Stomach (tissue), 8 donors: ENCODE measurements at regions not wholly inside any gene's neighbourhood (a gene's known extent, or its start where the extent isn't known, plus 50 kb on each side); places are given as distances from the start of the nearest gene placed in this dataset.

Source experiments
- DNase-seq, 2 donors: peaks; one replicate each; pipeline versions ENCODE4 v3.0.0 to v3.0.0-alpha.2; 2013 to 2019
- H3K27ac ChIP-seq, 5 donors: fragments of 200-600 bp in 4 of 5; sonication (generic) in 4 of 5; one replicate each; pipeline ENCODE4 v1.5.1; 2013 to 2019; ENCODE audit warnings: mild to moderate bottlenecking in 1 of 5, moderate library complexity in 1 of 5
- H3K27me3 ChIP-seq, 3 donors: fragments of 200-600 bp; sonication (generic); one replicate each; pipeline ENCODE4 v1.5.1; 2017 to 2019; ENCODE audit warnings: mixed run types in 1 of 3
- H3K36me3 ChIP-seq, 4 donors: fragments of 200-600 bp; sonication (generic); 1 replicate in 3 of 4; 2 replicates in 1 of 4; pipeline ENCODE4 v1.5.1; 2016 to 2019
- H3K4me1 ChIP-seq, 4 donors: fragments of 200-600 bp; sonication (generic); one replicate each; pipeline ENCODE4 v1.5.1; 2016 to 2019
- H3K4me3 ChIP-seq, 4 donors: fragments of 200-600 bp; sonication (generic) in 3 of 4; one replicate each; pipeline ENCODE4 v1.5.1; 2016 to 2019; ENCODE audit warnings: mild to moderate bottlenecking in 1 of 4
- H3K9me3 ChIP-seq, 4 donors: fragments of 200-600 bp; sonication (generic); one replicate each; pipeline ENCODE4 v1.5.1; 2016 to 2019
- EP300 ChIP-seq: sonication (generic); formaldehyde crosslinking; IDR thresholded peaks from one replicate; pipeline ENCODE4 v1.6.1; 2017; ENCODE audit warnings: antibody characterized with exemption
- POLR2A ChIP-seq, 4 donors: fragments of 450-650 bp; IDR thresholded peaks; one replicate each; pipeline ENCODE4 v1.6.1; 2016; ENCODE audit warnings: antibody characterized with exemption in 4 of 4, control low read depth in 2 of 4, mild to moderate bottlenecking in 1 of 4, moderate library complexity in 1 of 4
- POLR2AphosphoS5 ChIP-seq, 3 donors: sonication (generic); formaldehyde crosslinking; IDR thresholded peaks; one replicate each; pipeline ENCODE4 v1.6.1; 2016; ENCODE audit warnings: antibody characterized with exemption in 3 of 3
- WGBS, 5 donors: extraction: QIAGEN DNeasy Blood & Tissue Kit in 3 of 5; methylation state at CpG; one replicate each; pipeline versions ENCODE4 v1.1.5 to v1.1.7; 2013 to 2018; 5-methylcytosine and 5-hydroxymethylcytosine counted together
- intact Hi-C: fragments of 100-400 bp; cut with DNase I; formaldehyde crosslinking; loops from one replicate; pipeline ENCODE4 v1.15.1; 2023; ENCODE audit warnings: low total_unique reads
- small RNA-seq, 4 donors: library from RNA; depleted of rRNA; stranded (forward); fragments of <200 nt; gene quantifications; one replicate each; pipeline ENCODE3, GENCODE V24; 2016
- TF ChIP-seq, protein P1 (sequence below), 7 experiments: fragments of 450-650 bp in 4 of 7; fragments of 200-600 bp in 3 of 7; sonication (generic) in 3 of 7; IDR thresholded peaks; one replicate each; pipeline ENCODE4 v1.5.1; 2016 to 2019; ENCODE audit warnings: antibody characterized with exemption in 7 of 7, control low read depth in 2 of 7, mild to moderate bottlenecking in 1 of 7
- donor health status: healthy with polysubstance abuse.
- donor health status: Bipolar disorder and iron deficiency.
- donor health status: healthy.

GRCh38 chr12:13273850-13274249 is 77.3 kb downstream of the EMP1 start:
- intact Hi-C loops = no loop called here
- H3K36me3 ChIP-seq = no peaks in the 10 kb centered on the region
- H3K9me3 ChIP-seq = no peaks in the 10 kb centered on the region
- no peak overlapping the region for H3K27ac ChIP-seq
- peaks cover 0 to 20% (median 11%) of the 10 kb centered on the region in 3 donors for H3K27me3 ChIP-seq
- no peak for DNase-seq
- TF ChIP-seq POLR2A (IDR thresholded peaks at IDR 0.05) (no peak), EP300 (no peak)
- peaks cover 0 to 13% (median 10%) of the 10 kb centered on the region in 4 donors for H3K4me1 ChIP-seq
- no peak overlapping the region for H3K4me3 ChIP-seq
- WGBS, 5 donors = 67 to 79% (median 71%) methylated on average over 12 of the region's 12 CpGs

DNA sequence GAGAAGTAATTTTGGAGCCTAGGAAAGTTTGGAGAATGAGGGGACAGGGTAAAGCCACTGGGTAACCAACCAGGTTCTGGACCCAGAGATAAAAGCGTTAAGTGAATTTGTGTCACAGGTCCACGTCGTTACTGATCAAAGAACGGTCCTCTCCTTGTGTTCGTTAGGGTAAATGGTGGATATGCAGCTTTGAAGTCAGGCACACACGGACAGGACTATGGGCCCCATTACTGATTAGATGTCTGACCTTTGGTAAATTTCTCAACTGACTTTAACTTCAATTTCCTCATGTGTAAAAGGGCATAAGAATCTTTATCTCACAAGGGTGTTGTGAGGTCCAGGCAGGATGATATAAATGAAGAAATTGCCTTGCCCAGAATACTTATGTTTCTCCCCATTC is 76.6 kb downstream of the EMP1 start:
- peak in 1 of 2 donors; percentile 21 for DNase-seq
- intact Hi-C loops = no loop called here
- WGBS, 5 donors = 35 to 51% (median 48%) methylated on average over 6 of the region's 6 CpGs
- TF ChIP-seq POLR2A (IDR thresholded peaks at IDR 0.05) (no peak), POLR2AphosphoS5 (IDR thresholded peaks at IDR 0.05) (no peak), EP300 (no peak)
- TF ChIP-seq, protein P1, sequence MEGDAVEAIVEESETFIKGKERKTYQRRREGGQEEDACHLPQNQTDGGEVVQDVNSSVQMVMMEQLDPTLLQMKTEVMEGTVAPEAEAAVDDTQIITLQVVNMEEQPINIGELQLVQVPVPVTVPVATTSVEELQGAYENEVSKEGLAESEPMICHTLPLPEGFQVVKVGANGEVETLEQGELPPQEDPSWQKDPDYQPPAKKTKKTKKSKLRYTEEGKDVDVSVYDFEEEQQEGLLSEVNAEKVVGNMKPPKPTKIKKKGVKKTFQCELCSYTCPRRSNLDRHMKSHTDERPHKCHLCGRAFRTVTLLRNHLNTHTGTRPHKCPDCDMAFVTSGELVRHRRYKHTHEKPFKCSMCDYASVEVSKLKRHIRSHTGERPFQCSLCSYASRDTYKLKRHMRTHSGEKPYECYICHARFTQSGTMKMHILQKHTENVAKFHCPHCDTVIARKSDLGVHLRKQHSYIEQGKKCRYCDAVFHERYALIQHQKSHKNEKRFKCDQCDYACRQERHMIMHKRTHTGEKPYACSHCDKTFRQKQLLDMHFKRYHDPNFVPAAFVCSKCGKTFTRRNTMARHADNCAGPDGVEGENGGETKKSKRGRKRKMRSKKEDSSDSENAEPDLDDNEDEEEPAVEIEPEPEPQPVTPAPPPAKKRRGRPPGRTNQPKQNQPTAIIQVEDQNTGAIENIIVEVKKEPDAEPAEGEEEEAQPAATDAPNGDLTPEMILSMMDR (IDR thresholded peaks at IDR 0.05) = no peak
- no peaks in the 10 kb centered on the region for H3K9me3 ChIP-seq
- H3K27ac ChIP-seq = no peak overlapping the region
- H3K4me1 ChIP-seq = peaks cover 0 to 6% (median 3%) of the 10 kb centered on the region in 4 donors
- peaks cover 0 to 20% (median 11%) of the 10 kb centered on the region in 3 donors for H3K27me3 ChIP-seq
- no peaks in the 10 kb centered on the region for H3K36me3 ChIP-seq
- H3K4me3 ChIP-seq = no peak overlapping the region

DNA sequence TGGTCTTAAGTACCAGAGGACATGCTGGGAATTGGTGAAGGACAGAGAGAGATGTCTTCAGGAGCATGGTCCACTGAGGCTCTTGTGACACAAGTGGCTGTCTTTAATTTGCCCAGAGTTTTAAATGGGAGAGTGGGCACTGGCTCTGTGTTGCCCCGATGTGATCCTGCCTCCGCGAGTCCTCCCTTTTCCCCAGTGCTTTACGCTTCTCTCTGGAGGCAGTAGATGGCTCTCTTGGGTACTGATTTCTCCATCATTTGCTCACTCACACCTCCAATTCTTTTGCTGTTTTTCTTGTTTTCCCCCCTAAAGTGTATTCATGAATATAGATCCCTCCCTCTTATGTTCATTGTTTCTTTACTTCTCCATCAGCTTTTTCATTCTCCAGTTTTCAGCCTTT is 74.3 kb downstream of the EMP1 start:
- Histone ChIP-seq H3K9me3 (no peaks in the 10 kb centered on the region), H3K27ac (no peak overlapping the region), H3K4me3 (no peak overlapping the region), H3K4me1 (no peaks in the 10 kb centered on the region), H3K36me3 (no peaks in the 10 kb centered on the region), H3K27me3 (peaks cover 0 to 20% (median 11%) of the 10 kb centered on the region in 3 donors)
- 83 to 93% (median 90%) methylated on average over 4 of the region's 4 CpGs for WGBS, 5 donors
- TF ChIP-seq POLR2AphosphoS5 (IDR thresholded peaks at IDR 0.05) = no peak
- TF ChIP-seq EP300 = no peak
- no peak for TF ChIP-seq POLR2A (IDR thresholded peaks at IDR 0.05)
- TF ChIP-seq, protein P1 (IDR thresholded peaks at IDR 0.05) = no peak
- intact Hi-C loops = no loop called here
- DNase-seq = no peak

Small RNAs in the stretch of these regions (small RNA-seq; reads per million reads assigned to genes)
- gene RNA5SP353 (0 to 0.14 (median 0) reads per million in 4 donors), gene RNU6-590P (0 reads per million in 4 donors)
